ENCODE measurements at regions not wholly inside any gene's neighbourhood (a gene's known extent, or its start where the extent isn't known, plus 50 kb on each side); places are given as distances from the start of the nearest gene placed in this dataset.

GRCh38 chr2:120474486-120474885 lies 128.6 kb downstream of the INHBB start:
- Histone ChIP-seq H2BK12ac (ENCODE audit: low read length) (no peak overlapping the region), H3K4ac (ENCODE audit: low read length) (no peak overlapping the region), H2AK5ac (ENCODE audit: low read depth, low read length) (no peak overlapping the region), H4K91ac (ENCODE audit: low read depth, low read length, poor library complexity) (no peak overlapping the region), H3K18ac (ENCODE audit: low read length) (no peak overlapping the region), H3K79me1 (ENCODE audit: low read depth, low read length) (no peaks in the 10 kb centered on the region), H3K27me3 (ENCODE audit: control insufficient read depth in 3 of 3, insufficient read depth in 3 of 3, low read depth in 1 of 3, low read length in 3 of 3) (peaks cover 0 to 41% (median 19%) of the 10 kb centered on the region in 3 experiments), H3K36me3 (replicated peaks in 1 of 2; ENCODE audit: control insufficient read depth in 2 of 2, insufficient read depth in 2 of 2, low read length in 2 of 2) (peaks cover 0 to 2% of the 10 kb centered on the region in 2 donors), H3K4me1 (ENCODE audit: control insufficient read depth in 2 of 2, insufficient read depth in 1 of 2, low read depth in 1 of 2, low read length in 2 of 2) (no peaks in the 10 kb centered on the region), H3K23ac (ENCODE audit: low read depth, low read length, poor library complexity) (no peak overlapping the region), H3K27ac (replicated peaks; ENCODE audit: low read length) (no peak overlapping the region), H3K14ac (ENCODE audit: low read length) (no peak overlapping the region), H3K9ac (ENCODE audit: low read depth, low read length, poor library complexity) (no peak overlapping the region), H2BK5ac (ENCODE audit: low read length) (no peak overlapping the region), H2BK15ac (ENCODE audit: low read length) (no peak overlapping the region), H3K4me2 (ENCODE audit: insufficient read depth, low read length, poor library complexity, severe bottlenecking) (no peak overlapping the region), H3K4me3 (ENCODE audit: low read length in 2 of 2) (no peak overlapping the region), H3K9me3 (replicated peaks in 1 of 2; ENCODE audit: control insufficient read depth in 2 of 2, insufficient read depth in 1 of 2, low read depth in 1 of 2, low read length in 2 of 2) (peaks cover 0 to 2% of the 10 kb centered on the region in 2 donors), H2BK120ac (ENCODE audit: low read depth, low read length) (no peak overlapping the region), H2AFZ (ENCODE audit: low read length) (no peak overlapping the region), H4K8ac (ENCODE audit: low read depth, low read length) (no peak overlapping the region)
- no peak for DNase-seq (ENCODE audit: low spot score)
- WGBS, 2 donors (ENCODE audit: extremely low coverage in 2 of 2, insufficient read length in 2 of 2, insufficient replicate concordance in 1 of 2): no CpG with 5 or more reads among the region's 8 CpGs

GRCh38 chr2:120476141-120476540 lies 130.2 kb downstream of the INHBB start:
- Histone ChIP-seq H2BK12ac (ENCODE audit: low read length) (no peak overlapping the region), H3K4me1 (ENCODE audit: control insufficient read depth in 2 of 2, insufficient read depth in 1 of 2, low read depth in 1 of 2, low read length in 2 of 2) (no peaks in the 10 kb centered on the region), H3K9me3 (replicated peaks in 1 of 2; ENCODE audit: control insufficient read depth in 2 of 2, insufficient read depth in 1 of 2, low read depth in 1 of 2, low read length in 2 of 2) (peaks cover 0 to 4% of the 10 kb centered on the region in 2 donors), H2AK5ac (ENCODE audit: low read depth, low read length) (peak overlapping the region; percentile 60), H2AFZ (ENCODE audit: low read length) (no peak overlapping the region), H3K36me3 (replicated peaks in 1 of 2; ENCODE audit: control insufficient read depth in 2 of 2, insufficient read depth in 2 of 2, low read length in 2 of 2) (peaks cover 0 to 2% of the 10 kb centered on the region in 2 donors), H2BK5ac (ENCODE audit: low read length) (no peak overlapping the region), H3K79me1 (ENCODE audit: low read depth, low read length) (no peaks in the 10 kb centered on the region), H3K4me2 (ENCODE audit: insufficient read depth, low read length, poor library complexity, severe bottlenecking) (no peak overlapping the region), H3K9ac (ENCODE audit: low read depth, low read length, poor library complexity) (no peak overlapping the region), H3K23ac (ENCODE audit: low read depth, low read length, poor library complexity) (no peak overlapping the region), H2BK15ac (ENCODE audit: low read length) (no peak overlapping the region), H3K18ac (ENCODE audit: low read length) (no peak overlapping the region), H4K91ac (ENCODE audit: low read depth, low read length, poor library complexity) (no peak overlapping the region), H3K27ac (replicated peaks; ENCODE audit: low read length) (no peak overlapping the region), H3K14ac (ENCODE audit: low read length) (no peak overlapping the region), H3K4ac (ENCODE audit: low read length) (no peak overlapping the region), H3K4me3 (ENCODE audit: low read length in 2 of 2) (no peak overlapping the region), H2BK120ac (ENCODE audit: low read depth, low read length) (no peak overlapping the region), H3K27me3 (ENCODE audit: control insufficient read depth in 3 of 3, insufficient read depth in 3 of 3, low read depth in 1 of 3, low read length in 3 of 3) (peaks cover 0 to 25% (median 12%) of the 10 kb centered on the region in 3 experiments), H4K8ac (ENCODE audit: low read depth, low read length) (no peak overlapping the region)
- WGBS, 2 donors (ENCODE audit: extremely low coverage in 2 of 2, insufficient read length in 2 of 2, insufficient replicate concordance in 1 of 2): no CpG with 5 or more reads among the region's 7 CpGs
- DNase-seq (ENCODE audit: low spot score): no peak

GRCh38 chr2:120477198-120477597 lies 131.3 kb downstream of the INHBB start:
- no peak for DNase-seq (ENCODE audit: low spot score)
- Histone ChIP-seq H3K79me1 (ENCODE audit: low read depth, low read length) (no peaks in the 10 kb centered on the region), H3K9me3 (replicated peaks in 1 of 2; ENCODE audit: control insufficient read depth in 2 of 2, insufficient read depth in 1 of 2, low read depth in 1 of 2, low read length in 2 of 2) (peaks cover 0 to 6% of the 10 kb centered on the region in 2 donors), H4K8ac (ENCODE audit: low read depth, low read length) (no peak overlapping the region), H2AK5ac (ENCODE audit: low read depth, low read length) (no peak overlapping the region), H3K4ac (ENCODE audit: low read length) (no peak overlapping the region), H3K4me3 (ENCODE audit: low read length in 2 of 2) (no peak overlapping the region), H4K91ac (ENCODE audit: low read depth, low read length, poor library complexity) (no peak overlapping the region), H2BK5ac (ENCODE audit: low read length) (no peak overlapping the region), H2BK120ac (ENCODE audit: low read depth, low read length) (no peak overlapping the region), H3K18ac (ENCODE audit: low read length) (no peak overlapping the region), H2BK15ac (ENCODE audit: low read length) (no peak overlapping the region), H3K14ac (ENCODE audit: low read length) (no peak overlapping the region), H2BK12ac (ENCODE audit: low read length) (no peak overlapping the region), H2AFZ (ENCODE audit: low read length) (no peak overlapping the region), H3K23ac (ENCODE audit: low read depth, low read length, poor library complexity) (no peak overlapping the region), H3K4me2 (ENCODE audit: insufficient read depth, low read length, poor library complexity, severe bottlenecking) (no peak overlapping the region), H3K27me3 (ENCODE audit: control insufficient read depth in 3 of 3, insufficient read depth in 3 of 3, low read depth in 1 of 3, low read length in 3 of 3) (peaks cover 0 to 14% (median 10%) of the 10 kb centered on the region in 3 experiments), H3K4me1 (ENCODE audit: control insufficient read depth in 2 of 2, insufficient read depth in 1 of 2, low read depth in 1 of 2, low read length in 2 of 2) (no peaks in the 10 kb centered on the region), H3K27ac (replicated peaks; ENCODE audit: low read length) (no peak overlapping the region), H3K36me3 (replicated peaks in 1 of 2; ENCODE audit: control insufficient read depth in 2 of 2, insufficient read depth in 2 of 2, low read length in 2 of 2) (peaks cover 0 to 2% of the 10 kb centered on the region in 2 donors), H3K9ac (ENCODE audit: low read depth, low read length, poor library complexity) (no peak overlapping the region)
- WGBS, 2 donors (ENCODE audit: extremely low coverage in 2 of 2, insufficient read length in 2 of 2, insufficient replicate concordance in 1 of 2): no CpG with 5 or more reads among the region's 3 CpGs

DNA sequence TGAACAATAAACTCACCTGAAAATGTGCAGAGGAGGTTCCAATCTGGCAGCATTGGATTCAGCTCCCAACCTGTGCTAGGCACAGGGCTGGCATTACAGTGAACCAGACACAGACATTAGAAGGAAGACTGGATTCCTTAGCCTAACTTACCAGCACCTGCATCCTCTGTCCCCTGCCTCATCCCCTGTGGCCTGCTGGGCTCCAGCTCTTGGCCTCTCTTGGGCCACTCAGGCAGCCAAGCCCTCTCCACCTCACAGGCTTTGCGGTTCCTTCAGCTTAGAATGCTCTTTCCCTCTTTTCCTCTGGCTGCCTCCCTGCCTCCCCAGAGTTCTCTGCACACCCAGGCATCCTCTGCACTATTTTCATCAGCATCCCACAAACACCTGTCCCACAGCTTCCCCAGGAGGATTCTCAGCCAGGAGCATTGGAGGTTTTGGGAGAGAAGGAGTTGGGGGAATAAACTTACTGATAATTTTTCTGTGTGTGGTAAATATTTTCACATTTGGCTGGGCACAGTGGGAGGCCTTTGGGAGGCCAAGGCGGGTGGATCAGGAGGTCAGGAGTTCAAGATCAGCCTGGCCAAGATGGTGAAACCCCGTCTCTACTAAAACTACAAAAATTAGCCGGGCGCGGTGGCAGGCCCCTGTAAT lies 132.0 kb downstream of the INHBB start:
- Histone ChIP-seq H3K79me1 (ENCODE audit: low read depth, low read length) (no peaks in the 10 kb centered on the region), H3K9ac (ENCODE audit: low read depth, low read length, poor library complexity) (no peak overlapping the region), H3K4me2 (ENCODE audit: insufficient read depth, low read length, poor library complexity, severe bottlenecking) (no peak overlapping the region), H3K23ac (ENCODE audit: low read depth, low read length, poor library complexity) (no peak overlapping the region), H3K14ac (ENCODE audit: low read length) (no peak overlapping the region), H3K18ac (ENCODE audit: low read length) (no peak overlapping the region), H2AFZ (ENCODE audit: low read length) (no peak overlapping the region), H3K27me3 (ENCODE audit: control insufficient read depth in 3 of 3, insufficient read depth in 3 of 3, low read depth in 1 of 3, low read length in 3 of 3) (peaks cover 0 to 9% (median 7%) of the 10 kb centered on the region in 3 experiments), H4K91ac (ENCODE audit: low read depth, low read length, poor library complexity) (no peak overlapping the region), H4K8ac (ENCODE audit: low read depth, low read length) (no peak overlapping the region), H2AK5ac (ENCODE audit: low read depth, low read length) (no peak overlapping the region), H3K4ac (ENCODE audit: low read length) (no peak overlapping the region), H3K36me3 (replicated peaks in 1 of 2; ENCODE audit: control insufficient read depth in 2 of 2, insufficient read depth in 2 of 2, low read length in 2 of 2) (no peaks in the 10 kb centered on the region), H3K4me3 (ENCODE audit: low read length in 2 of 2) (no peak overlapping the region), H2BK12ac (ENCODE audit: low read length) (no peak overlapping the region), H3K4me1 (ENCODE audit: control insufficient read depth in 2 of 2, insufficient read depth in 1 of 2, low read depth in 1 of 2, low read length in 2 of 2) (no peaks in the 10 kb centered on the region), H2BK15ac (ENCODE audit: low read length) (no peak overlapping the region), H2BK120ac (ENCODE audit: low read depth, low read length) (no peak overlapping the region), H3K9me3 (replicated peaks in 1 of 2; ENCODE audit: control insufficient read depth in 2 of 2, insufficient read depth in 1 of 2, low read depth in 1 of 2, low read length in 2 of 2) (peaks cover 0 to 4% of the 10 kb centered on the region in 2 donors), H3K27ac (replicated peaks; ENCODE audit: low read length) (no peak overlapping the region), H2BK5ac (ENCODE audit: low read length) (no peak overlapping the region)
- no CpG with 5 or more reads among the region's 6 CpGs for WGBS, 2 donors (ENCODE audit: extremely low coverage in 2 of 2, insufficient read length in 2 of 2, insufficient replicate concordance in 1 of 2)
- no peak for DNase-seq (ENCODE audit: low spot score)

Measured in neuronal stem cell (in vitro differentiated cells).